GM06990 (cell line): ENCODE measurements at regions not wholly inside any gene's neighbourhood (a gene's known extent, or its start where the extent isn't known, plus 50 kb on each side); places are given as distances from the start of the nearest gene placed in this dataset.
"Not testable (repeated sequence)": the region's sequence is repeated elsewhere in the genome, so short reads cannot be mapped to it uniquely, and the experiment has no call there.

Experiments used
- DNase-seq: peaks from one replicate; pipeline ENCODE4 v3.0.0-alpha.2; 2011; ENCODE audit not compliant: insufficient read length; ENCODE audit errors: extremely low read depth
- H3K27me3 ChIP-seq: replicated peaks from 2 replicates; pipeline ENCODE4 v1.6.0; 2011; ENCODE audit warnings: low read length; ENCODE audit not compliant: control insufficient read depth, insufficient read depth
- H3K36me3 ChIP-seq: 2 replicates; pipeline ENCODE4 v1.5.1; 2011; ENCODE audit warnings: low read length; ENCODE audit not compliant: control insufficient read depth, insufficient read depth
- H3K4me3 ChIP-seq: replicated peaks from 2 replicates; pipeline ENCODE4 v1.5.1; 2011; ENCODE audit warnings: low read depth, mild to moderate bottlenecking, control low read depth, low read length
- CTCF ChIP-seq: IDR thresholded peaks from 2 replicates; pipeline ENCODE4 v1.5.1; 2011; ENCODE audit warnings: low read length, control low read depth, mild to moderate bottlenecking, inconsistent platforms; ENCODE audit not compliant: insufficient read depth, poor library complexity, severe bottlenecking

- H3K4me3 ChIP-seq, result no peak overlapping the region
- no peaks in the 10 kb centered on the region for H3K27me3 ChIP-seq
- H3K36me3 ChIP-seq, result no peaks in the 10 kb centered on the region
- no peak for DNase-seq
- no peak for TF ChIP-seq CTCF
Observed at GRCh38 chr5:109997161-109997560, 307.4 kb downstream of the MAN2A1 start.

- TF ChIP-seq CTCF, result no peak
- Histone ChIP-seq H3K36me3 (no peaks in the 10 kb centered on the region), H3K4me3 (no peak overlapping the region), H3K27me3 (no peaks in the 10 kb centered on the region)
- no peak for DNase-seq
Observed at GRCh38 chr5:109998208-109998607, 308.5 kb downstream of the MAN2A1 start.

- H3K27me3 ChIP-seq, result no peaks in the 10 kb centered on the region
- no peak for DNase-seq
- TF ChIP-seq CTCF, result no peak
- H3K36me3 ChIP-seq, result no peaks in the 10 kb centered on the region
- no peak overlapping the region for H3K4me3 ChIP-seq
Observed at GRCh38 chr5:109998726-109999125, 309.0 kb downstream of the MAN2A1 start.

- H3K4me3 ChIP-seq, result no peak overlapping the region
- DNase-seq, result no peak
- TF ChIP-seq CTCF, result no peak
- no peaks in the 10 kb centered on the region for H3K27me3 ChIP-seq
- no peaks in the 10 kb centered on the region for H3K36me3 ChIP-seq
Observed at GRCh38 chr5:110001648-110002047, 311.9 kb downstream of the MAN2A1 start.

GRCh38 chr5:110002652-110003051 is 312.9 kb downstream of the MAN2A1 start:
- no peak overlapping the region for H3K4me3 ChIP-seq

GRCh38 chr5:110005907-110006562 is 316.3 kb downstream of the MAN2A1 start:
- H3K27me3 ChIP-seq, H3K4me3 ChIP-seq, DNase-seq, H3K36me3 ChIP-seq: not testable (repeated sequence)

More at GRCh38 chr5:110002652-110003051, 312.9 kb downstream of the MAN2A1 start:
- TF ChIP-seq CTCF, result no peak
- Histone ChIP-seq H3K27me3 (no peaks in the 10 kb centered on the region), H3K36me3 (no peaks in the 10 kb centered on the region)
- DNase-seq, result no peak
